ENCODE measurements at regions not wholly inside any gene's neighbourhood (a gene's known extent, or its start where the extent isn't known, plus 50 kb on each side); places are given as distances from the start of the nearest gene placed in this dataset.
A peak's percentile ranks its signal among the peaks of the same experiment; 100 is the strongest.
"Not testable (repeated sequence)": the region's sequence is repeated elsewhere in the genome, so short reads cannot be mapped to it uniquely, and the experiment has no call there.

GRCh38 chr1:121483961-121484424 is 299.2 kb downstream of the SRGAP2C start:
- 0 out of 2 replicates have a peak, but pooled peaks have one; percentile 17 for TF ChIP-seq MYC (IDR thresholded peaks at IDR 0.05; ENCODE audit: low read depth, low read length)
- TF ChIP-seq, protein P1, sequence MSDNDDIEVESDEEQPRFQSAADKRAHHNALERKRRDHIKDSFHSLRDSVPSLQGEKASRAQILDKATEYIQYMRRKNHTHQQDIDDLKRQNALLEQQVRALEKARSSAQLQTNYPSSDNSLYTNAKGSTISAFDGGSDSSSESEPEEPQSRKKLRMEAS (IDR thresholded peaks at IDR 0.05; ENCODE audit: low read depth, low read length) = no peak
- peak; percentile 34 for DNase-seq (ENCODE audit: low read depth)
- no peak overlapping the region for H3K4me3 ChIP-seq (ENCODE audit: low read depth, low read length)

- not testable (repeated sequence) for DNase-seq (ENCODE audit: low read depth); H3K4me3 ChIP-seq (ENCODE audit: low read depth, low read length)
Measured at GRCh38 chr1:121494796-121495195, 310.0 kb downstream of the SRGAP2C start.

- peak; percentile 80 for DNase-seq (ENCODE audit: low read depth)
Measured at GRCh38 chr1:121511455-121511854, 326.7 kb downstream of the SRGAP2C start.

DNA sequence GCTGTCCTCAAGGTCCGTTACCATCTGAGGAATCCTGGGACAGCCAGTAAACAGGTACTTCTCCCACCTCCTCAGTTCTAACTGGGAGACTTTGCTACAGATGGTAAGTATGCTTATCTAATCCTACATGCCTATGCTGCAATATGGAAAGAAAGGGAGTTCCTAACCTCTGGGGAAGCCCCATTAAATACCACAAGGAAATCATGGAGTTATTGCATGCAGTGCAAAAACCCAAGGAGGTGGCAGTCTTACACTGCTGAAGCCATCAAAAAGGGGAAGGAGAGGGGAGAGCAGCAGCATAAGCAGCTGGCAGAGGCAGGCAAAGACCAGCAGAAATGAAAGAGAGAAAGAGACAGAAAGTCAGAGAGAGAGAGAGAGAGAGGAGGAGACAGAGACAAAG is 327.1 kb downstream of the SRGAP2C start:
- not testable (repeated sequence) for H3K4me3 ChIP-seq (ENCODE audit: low read depth, low read length)
- DNase-seq (ENCODE audit: low read depth) = peak; percentile 63

More at GRCh38 chr1:121511455-121511854, 326.7 kb downstream of the SRGAP2C start:
- H3K4me3 ChIP-seq (ENCODE audit: low read depth, low read length) = not testable (repeated sequence)

- H3K4me3 ChIP-seq (ENCODE audit: low read depth, low read length) = no peak overlapping the region
- TF ChIP-seq, protein P2, sequence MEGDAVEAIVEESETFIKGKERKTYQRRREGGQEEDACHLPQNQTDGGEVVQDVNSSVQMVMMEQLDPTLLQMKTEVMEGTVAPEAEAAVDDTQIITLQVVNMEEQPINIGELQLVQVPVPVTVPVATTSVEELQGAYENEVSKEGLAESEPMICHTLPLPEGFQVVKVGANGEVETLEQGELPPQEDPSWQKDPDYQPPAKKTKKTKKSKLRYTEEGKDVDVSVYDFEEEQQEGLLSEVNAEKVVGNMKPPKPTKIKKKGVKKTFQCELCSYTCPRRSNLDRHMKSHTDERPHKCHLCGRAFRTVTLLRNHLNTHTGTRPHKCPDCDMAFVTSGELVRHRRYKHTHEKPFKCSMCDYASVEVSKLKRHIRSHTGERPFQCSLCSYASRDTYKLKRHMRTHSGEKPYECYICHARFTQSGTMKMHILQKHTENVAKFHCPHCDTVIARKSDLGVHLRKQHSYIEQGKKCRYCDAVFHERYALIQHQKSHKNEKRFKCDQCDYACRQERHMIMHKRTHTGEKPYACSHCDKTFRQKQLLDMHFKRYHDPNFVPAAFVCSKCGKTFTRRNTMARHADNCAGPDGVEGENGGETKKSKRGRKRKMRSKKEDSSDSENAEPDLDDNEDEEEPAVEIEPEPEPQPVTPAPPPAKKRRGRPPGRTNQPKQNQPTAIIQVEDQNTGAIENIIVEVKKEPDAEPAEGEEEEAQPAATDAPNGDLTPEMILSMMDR (IDR thresholded peaks at IDR 0.05; ENCODE audit: low read depth, low read length) = no peak
- no peak for TF ChIP-seq POLR2A (IDR thresholded peaks at IDR 0.05; ENCODE audit: extremely low read depth, insufficient read length)
- TF ChIP-seq, protein P1 (IDR thresholded peaks at IDR 0.05; ENCODE audit: low read depth, low read length) = no peak
- no peak for TF ChIP-seq MYC (IDR thresholded peaks at IDR 0.05; ENCODE audit: low read depth, low read length)
- DNase-seq (ENCODE audit: low read depth) = no peak
Measured at GRCh38 chr1:121515235-121515634, 330.5 kb downstream of the SRGAP2C start.

- TF ChIP-seq POLR2A (IDR thresholded peaks at IDR 0.05; ENCODE audit: extremely low read depth, insufficient read length) = peak; percentile 17
- TF ChIP-seq MYC (IDR thresholded peaks at IDR 0.05; ENCODE audit: low read depth, low read length) = no peak
- H3K4me3 ChIP-seq (ENCODE audit: low read depth, low read length) = peak overlapping the region; percentile 46
- DNase-seq (ENCODE audit: low read depth) = peak; percentile 89
Measured at GRCh38 chr1:121516234-121516967, 331.6 kb downstream of the SRGAP2C start.

DNA sequence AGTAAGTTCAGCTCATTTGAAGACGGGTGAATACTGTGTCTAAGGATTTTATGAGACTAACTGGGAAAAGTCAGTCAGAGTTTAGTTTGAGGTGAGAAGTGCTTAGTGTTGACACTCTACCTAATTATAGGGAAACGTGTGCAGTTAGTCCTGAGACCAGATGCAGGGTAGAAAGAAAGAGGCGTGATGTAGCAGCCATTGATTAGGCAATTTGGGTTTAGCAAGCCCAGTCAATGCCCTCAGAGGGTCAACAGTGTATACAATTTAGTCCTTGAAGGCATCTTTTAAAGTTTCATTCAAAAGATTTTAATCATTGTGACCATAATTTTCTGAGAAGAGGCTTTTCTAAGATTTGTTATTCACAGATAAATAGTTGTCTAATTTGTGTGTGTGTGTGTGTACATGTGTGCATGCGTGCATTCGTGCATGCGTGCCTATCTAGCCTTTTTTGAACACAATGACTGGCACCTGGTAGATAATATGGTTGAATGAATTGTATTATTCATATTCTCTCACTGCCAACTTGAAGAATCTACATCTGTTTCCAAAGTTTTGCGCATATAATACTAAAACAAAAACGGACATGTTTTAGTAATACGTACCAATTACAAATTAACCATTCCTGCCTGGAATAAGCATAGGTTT is 332.9 kb downstream of the SRGAP2C start:
- DNase-seq (ENCODE audit: low read depth) = peak; percentile 29

GRCh38 chr1:121518726-121519041 is 333.9 kb downstream of the SRGAP2C start:
- TF ChIP-seq, protein P1 (IDR thresholded peaks at IDR 0.05; ENCODE audit: low read depth, low read length) = no peak
- TF ChIP-seq POLR2A (IDR thresholded peaks at IDR 0.05; ENCODE audit: extremely low read depth, insufficient read length) = no peak
- TF ChIP-seq, protein P2 (IDR thresholded peaks at IDR 0.05; ENCODE audit: low read depth, low read length) = no peak
- TF ChIP-seq MYC (IDR thresholded peaks at IDR 0.05; ENCODE audit: low read depth, low read length) = no peak
- DNase-seq (ENCODE audit: low read depth) = no peak
- H3K4me3 ChIP-seq (ENCODE audit: low read depth, low read length) = peak overlapping the region; percentile 58

More for the DNA sequence above, 332.9 kb downstream of the SRGAP2C start:
- TF ChIP-seq, protein P2 (IDR thresholded peaks at IDR 0.05; ENCODE audit: low read depth, low read length) = no peak
- no peak for TF ChIP-seq MYC (IDR thresholded peaks at IDR 0.05; ENCODE audit: low read depth, low read length)
- H3K4me3 ChIP-seq (ENCODE audit: low read depth, low read length) = no peak overlapping the region

All from NB4 (cell line).